Inflammatory macrophage (primary cell): ENCODE measurements at regions not wholly inside any gene's neighbourhood (a gene's known extent, or its start where the extent isn't known, plus 50 kb on each side); places are given as distances from the start of the nearest gene placed in this dataset.

Source experiments
- DNase-seq, 2 donors: peaks; one replicate each; pipeline ENCODE4 v3.0.0-alpha.2; 2020 to 2022

DNA sequence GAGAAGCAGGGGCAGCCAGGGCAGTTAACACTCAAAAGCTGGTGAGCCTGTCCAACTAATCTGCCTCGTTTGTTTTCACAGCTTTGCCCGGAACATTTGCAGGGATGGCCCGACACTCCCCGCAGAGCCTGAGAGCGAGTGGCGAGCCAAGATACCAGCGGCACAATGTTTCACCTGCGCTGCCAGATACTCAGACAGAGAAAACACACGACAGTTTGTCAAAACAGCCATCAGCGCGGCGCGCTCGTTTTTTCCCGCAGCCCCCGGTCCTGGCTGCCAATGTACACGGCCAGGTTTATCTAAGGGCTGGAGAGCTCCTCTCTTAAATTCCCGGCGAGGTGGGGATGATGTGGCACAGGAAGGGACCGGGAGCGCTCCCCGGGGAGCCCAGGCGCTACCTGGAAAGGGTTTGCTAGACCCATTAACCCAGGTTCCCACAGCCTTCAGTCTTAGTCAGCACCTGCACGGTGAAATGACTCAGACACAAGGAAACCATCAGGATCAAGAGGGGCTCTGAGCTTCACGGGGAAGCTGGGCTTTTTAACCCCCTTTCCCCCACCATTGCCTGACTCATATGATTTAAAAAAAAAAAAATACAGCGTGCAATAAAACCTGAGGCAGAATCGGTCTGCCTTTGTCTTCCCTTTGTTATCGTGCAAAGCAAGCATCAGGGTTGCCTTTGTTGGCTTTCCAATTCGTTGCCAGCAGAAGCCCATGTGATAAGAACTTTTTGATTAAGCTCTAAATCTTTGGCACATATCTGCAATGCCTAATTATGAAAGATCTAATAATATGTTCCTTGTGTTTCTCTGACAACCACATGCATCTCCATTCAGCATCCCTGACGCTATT, 186.2 kb downstream of the EFNB2 start:
- no peak for DNase-seq

DNA sequence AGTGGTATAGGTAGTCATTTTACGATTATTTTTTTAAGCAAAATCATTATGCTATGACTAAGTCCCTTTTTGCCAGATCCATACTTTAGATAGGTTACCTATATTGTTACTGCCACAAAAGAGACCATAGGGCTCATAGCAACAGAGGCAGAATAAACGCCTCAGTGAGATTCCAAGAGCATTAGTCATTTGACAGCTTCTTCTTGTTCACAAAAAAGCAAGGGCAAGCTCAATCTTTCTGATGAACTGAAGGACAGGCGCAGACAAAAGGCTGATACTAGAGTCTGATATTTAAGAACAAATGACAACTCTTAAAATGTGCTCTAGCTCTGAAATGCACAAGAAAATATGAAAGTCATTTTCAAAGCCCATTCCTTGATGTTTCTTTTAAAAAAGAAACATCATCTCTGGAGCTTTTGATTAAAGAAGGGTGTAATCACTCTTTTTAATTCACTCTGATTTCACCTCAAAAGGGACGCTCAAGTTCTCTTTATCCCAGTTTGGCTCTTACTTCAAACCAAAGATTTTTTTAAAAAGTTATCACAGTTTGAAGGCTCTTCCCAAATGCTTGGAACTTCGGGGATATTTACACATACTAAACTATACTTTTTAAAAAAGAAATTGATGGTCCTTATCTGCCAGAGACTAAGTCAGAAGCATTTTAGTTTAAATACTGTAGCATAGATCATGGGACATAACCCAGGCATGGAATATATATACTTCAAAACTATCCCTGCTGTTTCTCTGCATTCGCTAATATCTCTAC, 187.2 kb downstream of the EFNB2 start:
- DNase-seq, result no peak

DNA sequence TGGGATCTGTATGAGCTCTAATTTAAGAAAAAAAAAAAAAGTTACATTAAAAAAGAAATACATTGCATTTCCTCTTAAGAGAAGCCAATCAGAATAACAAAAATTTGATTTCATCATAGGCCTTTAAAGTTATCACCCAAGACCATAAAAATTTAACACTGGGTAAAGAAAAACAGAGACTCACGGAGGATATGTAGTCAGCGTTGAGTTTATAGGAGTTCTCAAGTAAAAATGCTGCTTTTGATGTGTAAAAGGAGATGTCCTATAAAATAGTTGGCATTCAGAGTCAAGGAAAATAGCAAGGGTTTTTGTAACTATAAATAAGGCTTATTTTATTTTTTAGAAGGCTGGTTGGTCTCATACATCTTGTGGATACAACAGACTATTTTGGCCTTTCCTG, 191.1 kb downstream of the EFNB2 start:
- no peak for DNase-seq

GRCh38 chr13:106343836-106344235, 191.6 kb downstream of the EFNB2 start:
- no peak for DNase-seq

DNA sequence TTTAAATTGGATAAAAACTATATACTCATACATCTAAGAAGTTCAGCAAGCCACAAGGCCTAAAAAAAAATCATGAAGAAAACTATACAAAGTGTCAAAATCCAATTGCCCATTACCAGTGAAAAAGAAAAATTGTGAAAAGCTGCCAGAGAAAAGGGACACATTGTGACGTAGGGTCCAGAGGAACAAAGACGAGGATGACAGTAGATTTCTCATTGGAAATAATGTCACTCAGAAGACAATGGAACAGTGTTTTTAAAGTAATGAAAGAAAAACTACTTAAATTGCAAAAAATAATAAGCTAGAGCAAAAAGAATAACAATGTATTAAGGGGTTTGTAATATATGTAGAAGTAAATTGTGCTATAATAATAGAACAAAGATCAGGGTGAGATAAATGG, 195.2 kb downstream of the EFNB2 start:
- no peak for DNase-seq

- DNase-seq, result no peak
Observed at GRCh38 chr13:106337096-106337850, 198.2 kb downstream of the EFNB2 start.

DNA sequence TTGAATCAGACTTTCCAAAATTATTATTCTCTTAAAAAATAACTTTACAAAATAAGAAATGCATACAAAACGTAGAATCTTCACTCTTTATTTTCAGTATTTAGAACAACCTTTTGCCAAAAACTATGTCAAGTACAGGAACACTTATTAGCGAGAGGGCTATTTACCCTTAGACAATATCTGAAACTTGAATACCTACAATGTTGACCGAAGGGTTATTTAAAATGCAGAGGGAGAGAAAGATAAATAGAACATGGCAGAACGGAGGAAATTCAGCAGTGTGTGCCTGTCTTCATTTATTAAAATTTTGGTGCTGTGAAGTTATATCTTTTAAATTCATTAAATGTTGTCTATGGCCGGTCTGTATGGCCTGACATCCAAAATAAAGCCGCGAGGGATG, 198.8 kb downstream of the EFNB2 start:
- no peak for DNase-seq

GRCh38 chr13:106332621-106333020, 202.8 kb downstream of the EFNB2 start:
- DNase-seq, result no peak

DNA sequence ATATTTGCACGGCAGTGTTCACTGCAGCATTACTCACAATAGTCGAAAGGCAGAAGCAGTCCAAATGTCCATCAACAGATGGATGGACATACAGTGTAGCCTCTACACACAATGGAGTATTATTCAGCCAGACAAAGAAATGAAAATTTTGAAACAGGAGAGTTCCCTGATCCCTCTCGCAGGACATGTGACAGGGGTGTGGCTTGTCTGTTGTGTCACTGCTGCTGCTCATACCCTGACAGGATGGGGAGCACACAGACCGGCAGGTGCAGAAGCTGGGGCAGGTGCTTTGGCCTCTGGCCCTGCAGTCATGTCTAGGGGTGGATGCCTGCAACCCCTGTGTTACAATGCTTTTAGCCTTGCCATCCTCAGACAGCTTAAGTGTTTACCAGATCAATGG, 204.3 kb downstream of the EFNB2 start:
- DNase-seq, result no peak

- DNase-seq, result no peak
Observed at GRCh38 chr13:106329941-106330340, 205.5 kb downstream of the EFNB2 start.

GRCh38 chr13:106326751-106327150, 208.7 kb downstream of the EFNB2 start:
- no peak for DNase-seq

DNA sequence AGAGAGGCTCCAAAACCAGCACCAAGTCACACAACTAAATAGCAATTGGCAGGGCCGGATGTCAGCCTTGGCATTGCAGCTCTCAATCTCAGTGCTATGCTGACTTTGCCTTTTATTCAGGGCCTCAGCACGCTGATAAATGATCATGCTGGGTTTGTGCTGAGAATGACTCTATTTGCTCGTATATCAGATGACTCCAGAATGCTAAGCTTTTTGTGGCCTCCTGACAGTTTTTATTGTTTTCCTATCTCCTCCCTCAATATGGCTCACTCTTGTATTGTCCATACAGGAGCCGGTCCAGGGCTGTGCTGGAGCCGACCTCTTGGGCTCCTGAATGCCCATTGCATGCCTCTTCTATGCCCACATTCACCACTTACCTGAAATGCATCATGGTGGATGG, 211.0 kb downstream of the EFNB2 start:
- no peak for DNase-seq

DNA sequence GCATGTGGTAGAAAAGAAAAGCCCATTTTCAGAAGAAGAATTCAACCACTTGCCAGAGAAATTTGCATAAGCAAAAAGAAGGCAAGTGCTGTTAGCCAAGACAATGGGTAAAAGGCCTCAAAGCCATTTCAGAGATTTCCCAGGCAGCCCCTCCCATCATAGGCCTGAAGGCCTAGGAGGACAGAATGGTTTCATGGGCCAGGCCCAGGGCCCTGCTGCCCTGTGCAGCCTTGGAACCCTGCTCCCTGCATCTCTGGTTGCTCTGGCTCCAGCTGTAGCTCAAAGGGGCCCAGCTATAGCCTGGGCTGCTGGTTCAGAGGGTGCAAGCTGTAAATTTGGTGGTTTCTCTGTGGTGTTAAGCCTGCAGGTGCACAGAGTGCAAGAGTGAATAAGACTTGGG, 212.8 kb downstream of the EFNB2 start:
- no peak for DNase-seq

GRCh38 chr13:106318941-106319411, 216.5 kb downstream of the EFNB2 start:
- DNase-seq, result no peak

GRCh38 chr13:106314417-106314816, 221.0 kb downstream of the EFNB2 start:
- no peak for DNase-seq

GRCh38 chr13:106311004-106311403, 224.5 kb downstream of the EFNB2 start:
- no peak for DNase-seq

DNA sequence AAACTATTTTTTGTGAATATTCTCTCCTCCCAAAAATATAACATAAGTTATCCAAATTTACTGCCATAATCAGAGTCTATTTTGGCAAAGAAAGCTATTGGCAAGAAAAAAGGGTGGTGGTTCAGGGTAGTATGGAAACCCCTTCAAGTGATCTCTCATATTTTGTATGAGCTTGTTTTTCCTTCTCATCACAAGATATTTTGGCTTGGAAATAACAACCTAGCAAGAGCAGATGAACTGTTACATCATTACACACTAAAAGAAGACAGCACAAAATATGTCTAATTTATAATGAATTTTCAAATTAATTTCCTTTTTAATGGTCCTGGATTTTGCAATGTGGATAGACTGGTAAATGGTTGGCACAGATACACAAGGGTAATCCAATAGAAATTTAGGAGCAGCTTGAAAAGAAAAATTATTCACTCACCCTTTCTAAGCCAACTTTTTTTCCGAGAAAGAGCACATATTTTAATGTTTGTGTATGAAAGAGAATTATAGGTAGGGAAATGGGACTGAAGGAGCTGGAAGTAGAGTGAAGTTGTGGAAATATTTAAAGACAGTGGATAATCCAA, 225.1 kb downstream of the EFNB2 start:
- DNase-seq, result no peak

DNA sequence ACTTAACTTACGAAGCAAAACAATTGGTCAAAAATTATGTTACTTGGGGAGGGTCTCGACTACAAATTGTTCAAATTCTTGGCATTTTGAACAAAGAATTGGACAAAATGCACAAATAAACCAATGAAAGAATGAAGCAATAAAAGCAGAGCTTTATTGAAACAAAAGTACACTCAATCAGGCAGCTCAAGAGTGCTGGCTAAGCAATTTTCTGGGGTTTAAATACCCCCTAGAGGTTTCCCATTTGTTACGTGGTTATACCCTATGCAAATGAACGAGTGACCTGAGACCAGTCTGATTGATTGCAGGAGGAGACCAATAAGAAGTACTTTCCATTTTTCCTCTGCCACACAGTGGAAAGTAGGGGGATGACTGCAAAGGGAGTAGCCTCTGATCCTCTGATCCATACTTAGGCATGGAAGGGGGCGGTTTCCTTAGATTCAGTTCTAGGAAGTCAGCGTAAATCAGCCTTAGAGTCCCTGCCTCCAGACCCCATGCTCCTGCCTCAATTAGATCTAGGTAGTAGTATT, 228.6 kb downstream of the EFNB2 start:
- no peak for DNase-seq

DNA sequence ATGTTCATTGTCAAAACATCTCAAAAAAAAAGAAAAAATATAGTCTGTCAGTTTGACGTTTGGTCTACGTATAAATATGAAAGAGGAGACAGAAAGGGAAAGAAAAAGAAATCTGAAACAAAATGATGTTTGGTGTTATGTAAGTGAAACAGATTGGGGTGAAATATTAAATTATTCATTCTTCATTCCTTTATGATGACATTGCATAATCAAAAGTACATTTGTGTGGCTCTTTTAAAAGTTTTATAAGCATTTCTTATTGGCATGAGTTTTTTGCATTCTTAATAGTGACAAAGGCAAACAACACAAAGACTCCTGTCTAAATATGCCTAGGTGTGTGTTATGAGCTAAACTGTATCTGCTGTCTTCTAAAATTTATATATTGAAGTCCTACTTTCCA, 232.6 kb downstream of the EFNB2 start:
- DNase-seq, result no peak

- DNase-seq, result no peak
Observed at GRCh38 chr13:106302011-106302410, 233.5 kb downstream of the EFNB2 start.

GRCh38 chr13:106299621-106300020, 235.8 kb downstream of the EFNB2 start:
- no peak for DNase-seq

- DNase-seq, result no peak
Observed at GRCh38 chr13:106297283-106297682, 238.2 kb downstream of the EFNB2 start.

DNA sequence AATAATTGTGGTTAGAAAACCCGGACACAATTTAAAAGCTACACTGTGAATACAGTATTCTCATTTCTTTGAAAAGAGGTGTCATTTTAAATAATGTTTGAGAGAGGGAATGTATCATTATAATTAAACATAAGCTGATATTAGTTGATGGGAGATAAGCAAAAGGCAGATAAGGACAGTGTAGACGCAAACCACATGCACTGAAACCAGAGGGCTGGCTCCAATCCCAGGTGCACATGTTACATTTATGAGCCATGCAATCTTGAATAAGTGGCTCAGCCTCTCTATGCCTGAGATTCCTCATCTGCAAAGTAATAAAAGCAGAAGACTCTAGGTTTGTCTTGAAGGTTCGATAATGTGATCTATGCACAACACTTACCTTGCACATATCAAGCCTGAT, 238.7 kb downstream of the EFNB2 start:
- DNase-seq, result no peak
